AG08396 (cell line): ENCODE measurements at regions not wholly inside any gene's neighbourhood (a gene's known extent, or its start where the extent isn't known, plus 50 kb on each side); places are given as distances from the start of the nearest gene placed in this dataset.
"Not testable (repeated sequence)": the region's sequence is repeated elsewhere in the genome, so short reads cannot be mapped to it uniquely, and the experiment has no call there.

ENCODE experiments used
- DNase-seq: peaks from one replicate; pipeline ENCODE4 v3.0.0; 2012; ENCODE audit warnings: low spot score, mixed read lengths

DNA sequence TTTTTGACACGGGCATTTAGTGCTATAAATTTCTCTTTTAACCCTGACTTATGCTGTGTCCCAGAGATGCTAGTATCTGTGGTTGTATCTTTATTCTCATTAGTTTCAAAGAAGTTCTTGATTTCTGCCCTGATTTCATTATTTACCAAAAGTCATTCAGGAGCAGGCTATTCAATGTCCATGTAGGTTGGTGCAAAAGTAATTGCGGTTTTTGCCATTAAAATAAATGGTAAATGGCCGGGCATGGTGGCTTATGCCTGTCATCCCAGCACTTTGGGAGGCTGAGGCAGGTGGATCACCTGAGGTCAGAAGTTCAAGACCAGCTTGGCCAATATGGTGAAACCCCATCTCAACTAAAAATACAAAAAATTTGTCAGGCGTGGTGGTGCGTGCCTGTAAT lies 1097.4 kb upstream of the SLIT2 start:
- not testable (repeated sequence) for DNase-seq

DNA sequence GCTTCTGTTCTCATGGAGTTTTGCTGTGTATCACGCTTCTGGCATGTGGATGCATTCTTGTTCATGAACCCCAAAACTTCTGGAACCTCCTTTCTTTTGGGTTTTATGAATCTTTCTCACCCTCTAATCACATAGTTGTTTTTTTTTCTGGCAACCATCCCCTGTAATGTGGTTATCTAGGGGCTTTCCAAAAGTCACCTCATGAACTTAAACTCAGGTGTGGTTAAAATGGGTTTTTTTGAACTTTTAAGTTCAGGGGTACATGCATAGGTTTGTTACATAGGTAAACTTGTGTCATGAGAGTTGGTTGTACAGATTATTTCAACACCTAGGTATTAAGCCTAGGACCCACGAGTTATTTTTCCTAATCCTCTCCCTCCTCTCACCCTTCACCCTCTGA lies 1099.4 kb upstream of the SLIT2 start:
- no peak for DNase-seq

DNA sequence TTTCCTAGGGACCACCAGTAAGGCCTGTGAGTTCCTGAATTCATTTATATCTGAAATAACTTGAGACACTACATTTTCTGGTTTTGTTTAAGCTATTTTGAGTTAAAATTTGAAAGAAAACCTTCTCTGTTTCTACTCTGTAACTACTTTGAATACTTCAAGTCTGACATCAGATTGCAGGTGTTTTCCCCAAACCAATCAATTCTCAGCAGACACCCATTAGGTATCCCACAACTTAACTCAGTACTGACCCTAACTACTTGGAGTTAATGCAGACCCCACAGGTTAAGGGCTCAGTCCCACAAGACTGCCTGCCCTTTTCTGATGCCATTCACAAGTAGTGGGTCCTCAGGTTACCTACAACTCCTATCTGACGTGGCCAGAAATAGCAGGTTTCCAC lies 1100.0 kb upstream of the SLIT2 start:
- DNase-seq: no peak

DNA sequence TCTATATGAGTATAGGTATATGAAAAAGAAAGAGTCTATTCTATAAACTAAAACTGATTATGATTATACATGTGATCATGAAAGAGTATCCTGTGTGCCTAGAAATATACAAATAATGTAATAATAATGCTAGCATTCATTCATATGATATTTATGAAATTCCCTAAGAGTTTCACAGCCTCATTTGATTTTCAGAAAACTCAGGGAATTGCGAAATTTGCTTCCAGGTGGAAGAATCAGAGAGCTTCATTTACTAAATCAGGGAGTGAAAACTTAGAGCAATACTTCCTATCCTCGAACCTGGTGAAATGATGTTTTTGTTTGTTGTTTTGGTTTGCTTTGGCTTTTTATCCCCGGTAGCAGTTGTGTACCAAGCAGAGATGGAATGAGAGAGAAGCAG lies 1105.7 kb upstream of the SLIT2 start:
- DNase-seq: no peak

DNA sequence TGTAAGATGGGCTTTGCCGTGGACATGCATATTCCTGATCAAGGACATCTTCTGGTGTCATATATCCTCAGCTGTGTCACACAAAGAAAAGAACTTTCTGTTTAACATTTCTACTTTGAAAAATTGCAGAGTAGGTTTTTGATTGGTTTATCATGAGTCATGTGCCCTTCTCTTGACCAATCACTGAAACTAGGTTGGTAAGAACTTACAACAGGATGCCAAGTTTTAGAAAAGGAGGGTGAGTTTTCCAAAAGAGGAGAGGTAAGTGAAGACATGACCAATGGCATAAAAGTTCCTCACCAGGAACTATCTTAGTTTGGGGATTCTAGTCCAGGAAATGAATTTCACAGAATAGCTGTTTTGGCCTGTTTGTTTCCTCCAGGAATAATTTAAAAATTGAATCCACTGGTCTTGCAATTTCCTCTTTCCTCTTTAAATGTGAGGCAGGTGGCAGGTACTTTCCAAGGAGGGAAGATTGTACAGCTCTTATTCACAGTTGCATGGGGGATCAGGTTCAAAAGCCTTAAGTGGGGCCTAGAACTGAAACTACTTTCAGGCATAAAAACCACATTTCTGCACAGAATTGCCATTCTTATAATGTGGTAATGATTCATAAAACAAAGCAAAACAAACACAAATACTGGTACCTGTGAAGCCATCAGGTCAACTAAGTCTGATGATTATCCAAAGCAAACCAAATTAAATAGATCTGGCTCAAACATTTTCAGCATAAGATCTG lies 1114.5 kb upstream of the LCORL start:
- DNase-seq: no peak

DNA sequence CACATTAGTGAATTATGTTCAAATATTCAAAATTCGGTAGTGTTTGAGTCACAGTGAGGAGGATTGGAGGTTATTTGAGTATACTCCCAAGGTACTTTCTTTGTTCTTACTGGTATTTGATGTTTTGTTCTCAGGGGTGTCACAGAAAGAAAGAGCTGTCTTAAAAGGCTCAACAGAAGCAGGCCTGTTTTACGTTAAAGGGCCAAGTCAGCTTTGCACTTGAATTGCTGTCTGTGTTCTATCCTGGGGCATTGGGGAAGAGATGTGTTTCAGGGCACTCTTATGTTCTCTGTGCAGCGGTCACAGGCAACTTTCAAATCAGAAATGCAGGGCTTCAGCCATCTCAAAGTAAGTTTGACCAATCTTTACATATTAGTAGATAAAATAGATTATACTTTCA lies 1113.1 kb upstream of the LCORL start:
- no peak for DNase-seq

DNA sequence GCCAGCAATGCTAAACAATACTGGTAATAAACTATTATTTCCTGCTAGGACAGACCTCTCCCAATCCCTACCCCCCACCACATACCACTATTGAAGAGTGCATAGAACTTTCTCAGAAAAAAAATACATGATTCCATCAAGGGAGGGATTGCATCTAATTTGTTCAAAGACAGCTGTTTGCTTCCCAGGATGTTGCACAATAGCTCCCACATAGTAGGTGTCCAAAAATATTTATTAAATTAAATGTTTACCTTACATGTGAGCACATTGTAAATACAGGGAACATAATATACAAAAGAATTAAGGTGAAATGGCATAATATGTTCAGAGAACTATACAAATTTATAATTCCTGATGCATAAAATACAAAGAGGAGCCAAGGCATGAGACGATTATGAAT lies 1111.8 kb upstream of the LCORL start:
- no peak for DNase-seq

DNA sequence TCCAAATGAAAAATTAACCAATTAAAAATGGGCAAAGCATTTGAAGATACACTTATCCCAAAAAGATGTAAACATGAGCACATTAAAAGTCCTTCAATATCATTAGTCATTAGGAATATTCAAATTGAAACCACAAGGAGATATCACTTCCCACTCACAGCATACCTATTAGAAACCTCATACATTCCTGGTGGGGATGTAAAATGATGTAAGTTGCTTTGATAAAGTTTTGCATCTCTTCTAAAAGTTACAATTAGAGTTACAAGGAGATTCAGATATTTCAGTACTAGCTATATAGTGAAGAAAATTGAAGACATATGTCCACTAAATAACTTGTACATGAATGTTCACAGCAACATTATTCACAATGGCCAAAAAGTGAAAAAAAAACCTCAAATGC lies 1109.3 kb upstream of the LCORL start:
- DNase-seq: peak; percentile 4

DNA sequence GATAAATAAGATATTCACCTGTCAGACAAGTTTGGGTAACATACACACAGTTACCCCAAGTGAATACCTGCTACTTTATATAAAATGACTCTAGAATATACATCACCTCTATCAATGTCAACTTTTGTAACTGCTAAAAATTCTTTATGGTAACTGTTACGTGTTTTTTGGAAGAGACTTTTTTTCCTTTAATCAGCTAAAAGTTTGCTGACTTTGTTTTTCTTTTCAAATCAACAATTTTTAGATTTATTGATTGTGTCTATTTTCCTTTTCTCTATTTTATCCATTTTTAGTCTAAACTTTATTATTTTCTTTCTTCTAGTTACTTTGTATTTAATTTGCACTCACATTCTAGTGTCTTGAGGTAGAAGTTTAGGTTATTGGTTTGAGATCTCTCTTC lies 1106.6 kb upstream of the LCORL start:
- no peak for DNase-seq

DNA sequence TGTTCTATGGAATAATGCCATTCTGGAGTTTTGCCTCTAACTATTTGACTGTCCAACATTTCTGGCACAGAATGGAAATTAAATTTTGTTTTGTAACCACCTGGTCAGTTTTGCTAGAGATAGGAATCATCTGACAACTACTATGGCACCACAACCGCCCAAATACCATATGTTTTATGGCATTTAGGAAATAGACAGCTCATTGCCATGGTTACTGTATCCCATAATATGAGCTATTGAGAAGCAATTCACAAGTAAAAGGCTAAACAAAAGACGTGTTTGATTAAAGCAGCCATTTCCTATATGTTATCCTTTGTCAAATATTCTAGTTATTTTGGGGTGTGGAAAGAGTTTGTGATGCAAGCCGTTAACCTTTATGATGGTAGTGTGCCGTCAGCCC lies 1105.3 kb upstream of the LCORL start:
- no peak for DNase-seq

DNA sequence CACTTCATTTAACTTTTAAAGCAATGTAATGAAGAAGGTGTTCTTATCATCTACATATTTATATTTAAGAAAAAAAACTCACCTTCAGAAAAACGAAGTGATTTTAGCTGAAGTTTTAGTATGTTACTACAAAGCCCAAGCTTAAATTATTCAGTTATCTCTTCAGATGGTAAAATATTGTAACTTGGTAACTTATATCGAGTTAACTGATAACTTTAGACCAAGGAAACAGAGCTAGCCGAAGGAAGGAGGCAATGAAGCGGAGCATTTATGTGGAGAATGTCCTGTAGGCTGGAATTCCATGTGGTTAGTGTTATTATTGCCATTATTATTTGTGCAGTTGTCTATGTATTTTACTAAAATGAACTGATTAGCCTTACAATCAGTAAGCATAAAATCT lies 1102.1 kb upstream of the LCORL start:
- no peak for DNase-seq

DNA sequence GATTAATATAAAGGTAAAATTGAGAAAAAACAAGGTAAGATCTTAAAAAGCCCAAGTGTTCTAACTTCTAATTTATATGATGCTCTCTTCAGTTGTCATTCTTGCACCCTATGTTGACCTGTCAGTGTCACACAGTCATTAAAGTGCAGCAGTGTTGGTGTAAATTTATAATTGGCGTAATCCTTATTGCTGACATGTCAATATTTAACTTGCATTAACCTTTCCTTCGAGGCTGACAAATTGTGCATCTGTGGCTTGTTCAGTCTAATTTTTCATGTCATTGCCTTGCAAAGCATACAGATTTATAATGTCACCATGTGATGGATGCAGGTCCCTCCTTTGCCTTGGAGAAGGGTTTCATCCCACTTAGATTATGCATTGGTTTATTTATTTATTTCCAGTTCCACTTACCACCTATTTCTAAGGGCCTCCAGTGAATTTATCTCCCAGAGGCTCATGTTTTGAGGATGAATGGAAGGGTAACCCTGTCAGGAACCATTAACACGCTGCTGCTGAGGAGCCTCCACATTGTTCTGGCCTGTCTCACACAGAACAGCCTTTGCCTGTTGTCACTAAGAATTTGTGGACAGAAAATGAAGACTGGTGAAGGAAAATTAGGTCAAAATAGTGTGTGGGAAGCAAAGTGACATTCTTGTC lies 1098.5 kb upstream of the LCORL start:
- no peak for DNase-seq

DNA sequence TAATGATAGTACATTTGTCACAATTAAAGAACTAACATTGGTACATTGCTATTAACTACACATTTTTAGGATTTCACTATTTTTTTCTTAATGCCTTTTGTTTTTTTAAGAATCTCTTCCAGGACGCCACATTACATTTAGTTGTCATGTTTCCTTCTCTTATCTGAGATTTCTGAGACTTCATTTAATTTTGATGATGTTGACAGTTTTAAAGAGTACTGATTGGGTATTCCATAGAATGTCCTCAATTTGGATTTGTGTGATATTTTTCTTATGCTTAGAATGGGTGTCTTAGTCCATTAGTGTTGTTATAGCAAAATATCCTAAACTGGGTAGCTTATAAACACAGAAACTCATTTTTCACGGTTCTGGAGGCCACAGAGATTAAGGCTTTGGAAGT lies 1095.5 kb upstream of the LCORL start:
- no peak for DNase-seq

DNA sequence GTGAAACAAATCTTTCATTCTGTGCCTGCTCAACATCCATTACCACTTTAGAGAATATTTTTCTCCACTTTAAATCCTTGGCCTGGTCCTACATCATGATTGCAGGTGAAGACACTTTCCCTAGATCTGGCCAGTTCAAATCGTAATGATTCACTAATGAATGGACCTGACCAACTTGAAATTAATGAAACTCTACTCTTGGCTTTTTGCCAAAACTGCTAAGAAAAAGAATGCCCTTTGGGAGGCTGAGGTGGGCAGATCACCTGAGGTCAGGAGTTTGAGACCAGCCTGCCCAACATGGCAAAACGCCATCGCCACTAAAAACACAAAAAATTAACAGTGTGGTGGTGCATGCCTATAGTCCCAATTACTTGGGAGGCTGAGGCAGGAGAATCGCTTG lies 1082.6 kb upstream of the LCORL start:
- no peak for DNase-seq

DNA sequence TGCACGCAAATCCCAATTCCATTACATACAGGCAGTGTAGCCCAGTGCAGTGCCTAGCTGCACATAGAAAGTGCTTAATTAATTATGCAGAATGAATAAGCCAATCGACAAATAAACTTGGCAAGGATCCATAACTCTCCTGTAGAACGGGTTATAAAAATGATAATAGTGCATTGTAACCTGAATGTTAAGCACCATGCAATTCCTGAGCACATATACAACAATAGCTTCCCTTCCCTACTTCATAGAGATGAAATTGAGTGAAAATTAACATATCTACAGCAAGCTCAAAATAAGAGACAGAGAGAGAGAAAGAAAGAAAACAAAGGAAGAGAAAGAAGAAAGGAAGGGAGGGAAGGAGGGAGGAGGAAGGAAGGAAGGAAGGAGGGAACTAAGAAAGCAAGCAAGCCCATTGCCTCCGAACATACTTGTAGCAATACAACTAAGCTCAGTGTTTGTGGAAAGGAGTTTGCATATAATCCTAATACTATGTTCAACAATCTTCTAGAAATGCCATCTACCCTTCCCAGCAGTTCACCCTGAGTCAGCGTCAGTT lies 1074.0 kb upstream of the LCORL start:
- DNase-seq: no peak

DNA sequence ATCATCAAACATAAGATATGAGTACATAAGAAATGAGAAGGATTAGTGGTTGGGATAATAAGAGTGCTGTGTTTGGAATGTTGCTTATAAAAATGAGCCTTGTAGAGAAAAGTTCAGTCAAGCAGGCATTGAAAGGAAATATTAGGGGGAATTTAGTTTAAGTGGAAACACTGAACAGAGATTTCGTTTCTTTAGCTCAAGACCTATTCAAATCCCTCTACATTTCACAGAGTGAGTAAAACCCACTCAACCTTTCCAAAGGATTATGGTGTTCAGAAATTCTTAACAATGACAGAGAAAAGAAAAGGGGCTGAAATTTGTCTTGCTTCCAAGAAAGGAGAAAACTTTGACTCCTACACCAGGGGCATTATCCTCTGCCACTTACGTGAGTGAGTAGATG lies 1072.4 kb upstream of the LCORL start:
- DNase-seq: no peak

DNA sequence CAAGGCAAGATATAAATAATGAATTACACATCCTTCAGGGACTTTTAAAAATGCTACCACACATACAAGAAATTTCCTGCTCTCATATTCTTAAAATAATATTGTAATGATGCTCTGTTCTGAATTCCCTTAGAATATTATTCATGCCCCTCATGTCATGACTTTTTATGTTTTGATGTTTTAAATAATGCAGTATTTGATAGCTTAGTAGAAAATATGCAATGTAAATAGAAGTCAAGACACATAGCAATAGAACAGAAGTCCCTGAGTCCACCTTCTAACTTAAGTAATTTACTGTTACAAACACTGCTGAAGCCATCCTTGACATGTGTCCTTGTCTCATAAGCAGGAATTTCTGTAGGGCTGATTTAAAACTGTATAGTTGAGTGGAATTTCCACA lies 1071.2 kb upstream of the LCORL start:
- DNase-seq: no peak

DNA sequence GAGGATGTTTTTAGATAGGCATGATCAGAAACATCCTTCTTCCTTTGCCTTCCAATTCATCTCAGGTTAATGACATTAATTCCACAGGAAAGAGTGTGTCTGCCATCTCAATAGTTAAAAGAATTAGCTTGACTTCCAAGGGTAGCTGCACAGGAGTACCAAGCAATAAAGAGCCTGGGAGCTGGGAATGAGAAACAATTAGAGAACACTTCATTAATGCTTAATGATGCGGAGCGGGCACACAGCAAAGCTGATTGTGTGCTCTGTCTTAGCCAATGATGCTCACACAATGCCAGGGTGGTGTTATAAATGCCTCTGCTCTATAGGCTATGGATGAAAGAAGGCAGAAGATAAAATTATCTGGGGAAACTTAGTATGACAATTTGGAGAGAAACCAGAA lies 1052.5 kb upstream of the LCORL start:
- DNase-seq: no peak

DNA sequence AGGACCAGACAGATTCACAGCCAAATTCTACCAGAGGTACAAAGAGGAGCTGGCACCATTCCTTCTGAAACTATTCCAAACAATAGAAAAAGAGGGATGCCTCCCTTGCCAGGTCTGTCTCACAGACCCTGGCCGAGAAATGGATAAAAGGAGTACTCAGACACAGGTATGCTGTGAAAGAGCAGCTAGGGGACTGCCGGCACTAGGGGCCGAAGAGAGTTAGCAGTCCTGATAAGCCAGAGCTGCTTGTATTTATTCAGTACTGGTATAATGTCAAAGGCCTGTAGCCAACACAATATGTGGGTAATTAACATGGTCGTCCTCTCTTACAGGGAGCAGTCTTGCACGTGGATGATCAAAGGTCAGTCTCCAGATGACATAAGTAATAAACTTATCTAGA lies 1042.1 kb upstream of the LCORL start:
- DNase-seq: no peak

DNA sequence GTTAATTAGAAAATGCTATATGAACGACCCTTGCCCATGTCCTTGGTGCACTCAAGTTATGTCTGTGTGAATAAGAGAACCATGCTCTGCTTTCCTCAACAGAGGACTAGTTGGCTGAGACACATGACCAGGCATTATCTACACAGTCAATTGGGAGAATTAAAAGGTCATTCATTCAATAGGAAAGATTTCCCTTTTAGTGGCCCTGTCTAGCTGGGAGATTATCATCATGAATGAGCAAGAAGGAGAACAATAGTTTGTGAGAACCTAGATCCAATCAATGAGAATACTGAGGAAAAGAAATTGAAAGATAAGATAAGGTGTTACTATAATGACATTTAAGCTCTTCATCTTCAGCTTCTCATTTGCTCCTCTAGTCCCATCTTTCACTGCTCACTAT lies 1033.4 kb upstream of the LCORL start:
- DNase-seq: no peak

DNA sequence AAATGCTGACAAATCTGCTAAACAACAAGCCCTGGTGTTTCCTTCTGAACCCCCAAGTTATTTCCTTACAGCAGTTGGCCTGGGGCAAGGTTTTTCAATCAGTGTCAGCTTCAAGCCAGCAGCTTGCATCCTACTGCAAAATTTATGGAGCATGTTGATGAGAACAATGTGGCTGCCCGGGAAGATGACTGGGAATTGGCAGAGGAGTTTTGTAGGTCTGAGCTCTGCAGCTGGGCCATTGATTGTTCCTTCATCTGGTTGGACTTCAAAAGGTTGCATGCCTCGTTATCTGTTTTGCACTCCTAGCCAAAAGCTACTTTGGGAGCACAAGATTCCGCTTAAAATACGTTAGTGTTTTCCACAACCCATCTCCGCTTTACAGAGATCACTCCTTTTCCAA lies 1030.3 kb upstream of the LCORL start:
- no peak for DNase-seq

DNA sequence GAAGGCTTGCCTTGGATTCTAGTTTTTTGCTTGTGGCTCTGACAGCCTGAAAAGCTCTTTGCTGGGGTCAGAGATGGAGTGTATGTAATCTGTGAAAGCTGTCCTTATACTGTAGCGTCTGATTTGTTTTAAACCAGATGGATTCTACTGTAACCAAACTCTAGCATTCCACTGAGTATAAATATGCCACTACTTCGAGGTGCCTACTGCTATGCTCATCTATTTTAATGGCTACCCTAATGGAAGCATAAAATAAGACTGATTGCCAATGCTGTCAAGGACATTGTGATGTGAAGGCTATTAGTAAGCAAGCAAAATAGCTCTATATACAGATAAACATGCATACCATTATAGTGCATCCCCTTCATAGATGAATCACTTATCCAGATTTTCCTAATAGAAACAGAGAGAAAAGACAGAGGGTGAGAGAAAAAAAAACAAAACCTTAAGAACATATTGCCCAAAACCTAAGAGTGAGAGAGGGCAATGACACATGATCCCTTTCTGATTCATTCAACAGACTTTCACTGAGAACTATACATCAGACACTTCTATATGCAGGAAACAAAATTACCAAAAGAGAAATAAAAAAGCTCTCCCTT lies 1025.8 kb upstream of the LCORL start:
- no peak for DNase-seq

DNA sequence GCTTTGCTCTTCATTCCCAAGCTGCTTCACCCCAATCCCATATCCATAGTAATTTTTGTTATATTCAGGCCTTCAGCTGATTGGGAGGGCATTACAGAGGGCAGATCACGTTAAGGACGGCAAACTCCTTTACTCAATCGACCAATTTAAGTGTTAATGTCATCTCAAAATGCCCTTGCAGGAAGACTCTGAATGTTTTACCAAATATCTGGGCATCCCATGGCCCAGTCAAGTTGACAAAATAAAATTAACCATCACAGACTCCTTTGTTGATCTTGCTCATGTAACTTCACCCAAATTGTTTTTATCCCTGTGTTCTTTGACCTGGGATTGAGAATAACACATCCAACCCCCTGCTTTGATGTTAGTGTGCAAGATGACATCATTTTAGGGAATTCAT lies 1018.3 kb upstream of the LCORL start:
- no peak for DNase-seq
